NCI-H2227 (cell line): ENCODE measurements at regions not wholly inside any gene's neighbourhood (a gene's known extent, or its start where the extent isn't known, plus 50 kb on each side); places are given as distances from the start of the nearest gene placed in this dataset.
A peak's percentile ranks its signal among the peaks of the same experiment; 100 is the strongest.
"Not testable (repeated sequence)": the region's sequence is repeated elsewhere in the genome, so short reads cannot be mapped to it uniquely, and the experiment has no call there.

Experiments
- DNase-seq: peaks from one replicate; lab custom pipeline; 2025; ENCODE audit not compliant: unreplicated experiment; lab: John Stamatoyannopoulos, UW

GRCh38 chr16:85220125-85220839, 108.0 kb upstream of the CIBAR2 start:
- peak; percentile 32 for DNase-seq

- no peak for DNase-seq
Measured at GRCh38 chr16:85220964-85221731, 108.9 kb upstream of the CIBAR2 start.

GRCh38 chr16:85221771-85222154, 109.5 kb upstream of the CIBAR2 start:
- DNase-seq: no peak

DNA sequence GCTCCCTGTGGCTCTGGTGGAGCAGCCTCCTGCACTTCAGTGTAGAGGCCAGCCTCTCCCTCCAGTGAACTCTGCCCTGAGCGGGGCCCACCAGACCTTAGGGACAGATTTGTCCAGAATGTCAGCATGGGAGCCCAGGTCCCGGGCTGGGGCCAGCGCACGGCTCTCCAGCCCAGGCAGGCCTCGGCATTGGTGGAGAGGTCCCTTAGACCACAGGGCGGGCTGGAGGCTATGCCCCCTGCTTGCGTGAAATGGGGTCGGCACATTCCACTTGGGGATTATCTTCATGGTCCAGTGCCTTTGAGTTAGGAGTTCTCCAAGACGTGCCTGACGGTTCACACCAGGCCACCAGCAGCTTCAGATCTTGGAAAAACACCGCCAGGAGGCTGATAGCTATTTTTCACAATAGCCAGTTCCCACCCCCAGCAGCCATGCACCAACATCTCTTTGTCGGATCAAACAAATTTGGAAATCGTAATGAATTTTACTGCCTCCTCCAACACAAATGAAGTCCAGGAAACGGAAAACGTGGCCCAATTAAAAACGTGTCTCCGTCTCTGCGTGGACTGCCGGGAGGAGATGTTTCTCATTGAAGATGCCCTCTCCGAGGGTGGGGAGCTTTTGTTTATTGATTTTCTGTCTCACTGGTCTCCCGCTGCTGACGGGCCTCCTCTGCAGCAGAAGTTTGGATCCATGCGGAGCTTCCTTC, 110.0 kb upstream of the CIBAR2 start:
- DNase-seq: peak; percentile 36

- no peak for DNase-seq
Measured at GRCh38 chr16:85225257-85225656, 113.0 kb upstream of the CIBAR2 start.

GRCh38 chr16:85225721-85226120, 113.4 kb upstream of the CIBAR2 start:
- DNase-seq: no peak

- DNase-seq: no peak
Measured at GRCh38 chr16:85227084-85227945, 115.0 kb upstream of the CIBAR2 start.

- DNase-seq: peak; percentile 8
Measured at GRCh38 chr16:85227946-85228862, 115.9 kb upstream of the CIBAR2 start.

DNA sequence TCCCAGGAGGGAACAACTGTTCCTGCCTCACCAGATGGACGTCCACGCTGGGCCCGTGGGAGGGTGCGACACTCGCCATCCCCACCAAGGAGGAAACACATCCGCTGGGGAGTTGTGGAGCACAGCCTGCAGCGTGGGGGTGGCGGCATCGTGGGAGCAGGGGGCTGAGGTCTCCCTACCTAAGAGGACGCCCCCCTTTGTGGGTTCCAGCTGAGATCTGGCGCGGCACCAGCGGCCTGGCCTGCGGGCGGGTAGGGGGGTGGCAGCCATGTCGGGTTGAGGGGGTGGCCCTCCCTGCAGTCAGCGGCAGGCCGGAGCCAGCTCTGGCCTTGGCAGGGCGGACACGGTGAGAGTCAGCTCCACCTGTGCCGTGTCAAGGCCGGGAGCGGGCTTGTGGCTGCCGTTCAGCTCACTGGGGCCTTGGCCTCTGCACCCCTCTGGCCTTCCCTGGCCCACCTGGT, 116.7 kb upstream of the CIBAR2 start:
- no peak for DNase-seq

DNA sequence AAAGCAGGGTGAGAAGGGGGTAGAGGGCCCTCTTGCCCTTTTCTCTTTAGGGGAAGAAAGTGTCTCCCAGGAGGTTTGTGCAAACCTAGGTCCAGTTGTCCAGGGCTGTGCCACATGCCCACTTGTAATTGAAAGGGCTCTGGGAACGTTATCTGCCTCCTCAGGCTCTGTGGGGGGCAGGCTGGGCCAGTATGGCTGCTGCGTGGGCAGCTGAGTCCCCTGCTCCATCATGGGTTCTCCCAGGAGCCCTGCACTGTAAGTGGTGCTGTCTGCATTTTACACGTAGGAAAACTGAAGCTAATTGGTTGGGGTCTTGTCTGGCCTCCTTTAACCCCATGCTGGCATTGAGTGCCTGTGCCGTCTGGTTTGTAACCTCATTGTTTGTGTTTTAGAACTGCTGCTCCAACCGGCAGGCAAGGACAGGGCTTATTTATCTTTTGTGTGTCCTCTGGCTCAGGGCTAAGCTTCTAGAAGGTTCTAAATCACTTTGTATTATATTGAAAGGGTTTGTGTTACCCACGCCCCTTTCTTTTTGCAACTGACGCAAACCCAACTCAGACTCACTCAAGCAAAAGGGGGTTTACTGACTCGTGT, 117.7 kb upstream of the CIBAR2 start:
- peak; percentile 28 for DNase-seq

GRCh38 chr16:85230764-85231383, 118.6 kb upstream of the CIBAR2 start:
- DNase-seq: not testable (repeated sequence)

GRCh38 chr16:85231959-85232358, 119.7 kb upstream of the CIBAR2 start:
- DNase-seq: no peak

DNA sequence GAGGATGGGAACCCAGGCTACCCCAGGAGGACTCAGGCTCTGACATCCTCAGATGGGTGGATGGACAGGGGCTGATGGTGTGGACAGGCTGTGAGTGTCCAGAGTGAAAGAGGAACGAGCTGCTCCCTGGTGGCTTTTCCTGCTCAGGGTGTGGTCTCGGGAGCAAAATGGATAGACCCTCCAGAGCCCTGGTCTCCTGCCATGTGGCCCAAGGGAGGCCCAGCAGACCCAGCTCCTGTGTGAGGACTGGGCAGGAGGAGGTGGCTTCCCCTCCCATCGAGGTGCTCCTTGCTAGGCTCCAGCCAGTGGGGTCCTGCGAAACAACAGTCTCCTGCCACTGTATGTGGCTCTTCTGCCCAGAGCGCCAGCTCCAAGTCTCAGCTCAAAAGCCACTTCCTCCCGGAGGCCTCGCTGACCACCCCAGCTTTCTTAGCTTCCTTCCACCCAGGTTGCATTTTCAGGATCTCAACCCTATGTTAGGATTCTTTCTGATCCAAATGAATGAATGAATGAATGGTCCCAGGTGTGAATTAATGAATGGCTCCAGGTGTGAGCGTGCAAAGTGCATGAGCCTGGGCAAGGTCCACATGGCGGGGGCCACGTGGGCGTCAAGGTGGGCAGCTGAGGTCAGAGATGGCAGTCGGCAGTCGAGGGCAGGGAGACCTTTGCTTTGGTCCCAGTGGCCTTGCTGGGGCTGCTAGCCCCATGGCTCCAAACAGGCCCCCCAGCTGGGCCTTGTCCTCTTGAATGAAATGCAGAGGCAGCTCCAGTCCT, 120.3 kb upstream of the CIBAR2 start:
- DNase-seq: no peak

DNA sequence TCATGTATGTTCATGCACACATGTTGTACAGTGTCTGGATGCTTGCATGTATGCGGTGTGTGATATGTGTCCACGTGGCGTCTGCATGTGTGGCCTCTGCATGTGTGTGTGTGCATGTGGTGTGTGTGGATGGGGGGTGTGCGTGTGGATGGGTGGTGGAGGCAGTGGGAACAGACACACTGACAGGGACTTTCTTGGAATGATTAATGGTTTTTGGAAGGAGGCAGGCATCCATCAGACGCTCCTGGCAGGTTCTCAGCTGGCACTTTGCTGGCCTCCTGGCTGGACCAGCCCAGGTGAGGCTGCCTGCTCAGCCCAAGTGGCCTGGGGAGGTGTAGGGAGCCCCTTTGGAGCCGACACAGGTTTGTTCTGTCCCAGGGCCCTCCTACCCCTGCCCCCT, 121.2 kb upstream of the CIBAR2 start:
- DNase-seq: no peak

DNA sequence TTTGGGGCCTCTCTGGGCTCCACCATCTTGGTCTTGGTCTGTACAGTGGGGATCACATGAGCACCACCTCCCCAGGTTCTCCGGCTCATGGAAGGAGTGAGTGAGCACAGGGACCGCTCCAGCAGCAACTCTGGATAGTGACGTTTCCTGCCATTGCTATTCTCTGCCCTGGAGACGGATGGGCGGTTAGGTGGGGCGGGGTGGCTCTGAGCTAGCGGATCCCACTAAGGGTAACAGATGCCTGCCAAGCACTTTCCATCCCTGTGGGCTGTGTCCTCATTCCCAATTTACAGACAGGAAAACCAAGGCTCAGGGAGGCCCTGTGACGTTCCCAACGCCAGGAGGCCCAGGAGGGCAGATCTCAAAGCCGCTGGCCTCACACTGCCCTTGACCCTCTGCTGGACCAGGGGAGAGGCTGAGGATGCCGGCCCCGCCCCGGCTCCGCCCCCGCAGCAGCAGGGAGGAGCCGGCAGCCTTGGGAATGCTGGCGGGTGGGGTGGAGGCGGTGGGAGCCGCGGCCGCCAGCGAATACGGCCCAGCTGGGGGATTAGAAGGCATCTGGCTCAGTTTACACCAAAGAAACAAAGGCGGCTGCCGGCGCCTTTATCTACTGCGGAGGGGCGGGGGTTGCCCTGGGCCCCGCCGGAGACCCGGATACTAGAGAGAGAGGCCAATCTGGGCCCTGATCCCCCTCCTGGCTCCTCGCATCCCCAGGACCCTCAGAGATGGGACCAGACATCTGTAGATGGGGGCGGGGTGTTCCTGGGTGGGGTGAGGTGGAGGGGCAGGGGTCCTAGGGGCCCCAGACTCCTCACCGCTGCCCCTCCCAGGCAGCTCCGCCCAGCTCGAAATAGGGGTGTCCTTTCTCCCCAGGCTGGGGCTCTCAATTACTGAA, 122.3 kb upstream of the CIBAR2 start:
- peak; percentile 50 for DNase-seq

DNA sequence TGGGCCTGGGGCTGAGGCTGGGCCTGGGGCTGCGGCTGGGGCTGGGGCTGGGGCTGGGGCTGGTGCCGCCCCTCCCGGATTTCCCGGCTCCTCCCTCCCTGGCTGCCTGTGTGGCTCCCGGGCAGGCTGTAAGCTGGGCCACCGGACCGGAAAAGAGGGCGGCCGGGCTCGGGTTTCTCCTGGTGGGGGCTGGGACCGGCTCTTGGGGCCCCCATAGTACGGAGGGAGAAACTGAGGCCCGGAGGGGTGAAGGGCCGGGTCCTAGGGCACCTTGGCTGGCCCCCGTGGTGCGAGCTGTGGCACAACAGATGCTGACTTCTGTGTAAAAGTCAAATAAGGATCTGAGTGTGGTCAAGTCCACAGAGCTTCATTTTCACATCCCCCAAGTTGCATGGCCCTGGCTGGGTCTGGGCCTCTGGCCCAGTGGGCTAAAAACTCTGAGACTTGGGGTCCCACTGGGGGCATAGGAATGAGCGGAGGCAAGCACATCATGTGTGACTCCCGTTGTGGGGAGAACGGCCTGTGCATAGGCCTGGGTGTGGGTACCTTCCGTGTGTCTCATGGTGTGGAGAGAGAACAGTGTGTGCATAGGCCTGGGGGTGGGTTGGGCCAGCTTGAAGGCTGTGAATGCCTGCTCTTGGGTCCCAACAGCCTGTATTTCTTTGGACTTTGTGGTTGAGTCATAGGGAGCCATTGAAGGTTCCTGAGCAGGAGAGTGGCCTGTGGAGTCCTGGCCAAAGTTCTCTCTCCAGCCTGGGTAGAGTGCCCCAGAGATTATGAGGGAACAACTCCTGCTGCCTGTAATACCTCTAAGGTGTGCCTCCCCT, 123.9 kb upstream of the CIBAR2 start:
- DNase-seq: peak; percentile 62

DNA sequence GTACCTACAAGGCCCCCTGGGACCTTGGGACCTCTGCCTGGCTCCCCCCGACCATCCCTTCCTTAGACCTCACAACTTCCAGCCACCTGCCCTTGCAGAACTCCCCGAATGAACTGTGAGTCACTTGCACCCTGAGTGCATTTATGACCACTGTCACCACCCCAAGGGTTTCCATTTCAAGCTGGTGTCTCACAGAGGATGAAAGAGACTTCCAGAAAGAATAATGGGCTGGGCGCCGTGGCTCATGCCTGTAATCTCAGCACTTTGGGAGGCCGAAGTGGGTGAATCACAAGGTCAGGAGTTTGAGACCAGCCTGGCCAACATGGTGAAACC, 124.5 kb upstream of the CIBAR2 start:
- no peak for DNase-seq
